ENCODE measurements at regions not wholly inside any gene's neighbourhood (a gene's known extent, or its start where the extent isn't known, plus 50 kb on each side); places are given as distances from the start of the nearest gene placed in this dataset.
"Not testable (repeated sequence)": the region's sequence is repeated elsewhere in the genome, so short reads cannot be mapped to it uniquely, and the experiment has no call there.

DNA sequence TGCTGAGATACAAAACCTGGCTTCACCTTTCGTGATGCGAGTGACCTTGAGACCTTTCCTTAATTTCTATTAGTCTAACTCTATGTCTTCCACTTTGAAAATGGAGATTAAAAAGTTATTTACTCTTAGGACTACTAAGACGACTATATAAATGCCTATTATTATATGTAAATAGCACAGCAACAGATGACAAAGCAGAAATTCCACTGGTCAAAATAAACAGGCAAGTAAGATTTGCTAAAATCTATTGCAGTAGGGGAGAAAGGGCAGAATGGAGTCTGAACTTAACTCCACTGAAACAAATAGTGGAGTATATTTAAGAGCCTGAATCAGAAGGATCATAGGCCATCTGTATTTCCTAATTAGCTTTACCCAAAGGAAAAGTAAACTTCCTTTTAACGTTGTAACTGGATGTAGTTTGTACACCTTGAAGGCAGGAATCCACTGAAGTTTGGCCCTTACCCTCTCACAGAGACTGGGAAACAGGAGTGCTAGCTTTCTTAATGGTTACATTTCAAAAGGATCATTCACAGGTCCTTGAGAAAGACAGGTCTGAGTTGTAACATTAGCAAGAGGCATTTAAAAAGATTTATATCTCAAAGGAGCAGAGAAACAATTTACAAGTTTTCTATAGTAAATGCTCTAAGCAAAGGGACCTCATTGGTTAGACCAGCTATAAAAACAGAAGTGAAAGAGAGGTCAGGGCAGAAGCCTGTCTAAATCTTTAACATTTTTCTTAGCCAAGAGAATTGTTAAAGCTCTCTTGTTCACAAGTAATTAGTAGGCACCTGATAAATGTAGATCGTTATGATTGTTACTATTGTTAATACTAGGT, 332.5 kb downstream of the ZWINT start:
- ChIA-PET CTCF (no interaction called here), POLR2A (no interaction called here)
- H3K4me1 Mint-ChIP-seq = no peaks in the 10 kb centered on the region
- intact Hi-C loops (cut with DNase I, micrococcal nuclease) = no loop called here
- no peak overlapping the region for H3K27ac Mint-ChIP-seq
- H3K27me3 Mint-ChIP-seq = no peaks in the 10 kb centered on the region
- no peaks in the 10 kb centered on the region for H3K36me3 Mint-ChIP-seq (ENCODE audit: low read depth)
- peaks cover 4% of the 10 kb centered on the region for H3K9me3 Mint-ChIP-seq (ENCODE audit: low read depth)
- no peak for DNase-seq
- no peak for ATAC-seq
- no peak overlapping the region for H3K4me3 Mint-ChIP-seq

DNA sequence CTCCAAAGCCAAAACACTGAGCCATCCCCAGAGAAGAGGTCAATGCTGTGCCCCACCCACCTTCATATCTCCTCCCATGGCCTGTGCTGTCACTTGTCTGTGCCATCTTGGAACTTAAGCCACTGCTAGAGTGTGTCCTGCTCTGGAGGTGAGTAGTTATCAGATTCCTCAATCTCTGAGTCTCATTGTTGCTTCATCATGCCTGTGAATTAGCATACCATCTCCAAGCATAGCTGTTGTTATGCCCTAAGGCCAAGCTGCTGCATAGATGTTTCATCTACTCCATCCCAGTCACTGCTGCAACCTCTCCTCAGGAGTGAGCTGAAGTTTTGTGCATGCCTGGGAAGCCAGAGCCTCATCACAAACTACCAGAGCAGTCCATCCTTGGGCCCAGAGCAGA, 349.0 kb downstream of the ZWINT start:
- H3K9me3 Mint-ChIP-seq (ENCODE audit: low read depth) = no peaks in the 10 kb centered on the region
- no peaks in the 10 kb centered on the region for H3K27me3 Mint-ChIP-seq
- H3K4me1 Mint-ChIP-seq = no peaks in the 10 kb centered on the region
- no peaks in the 10 kb centered on the region for H3K36me3 Mint-ChIP-seq (ENCODE audit: low read depth)
- no peak overlapping the region for H3K27ac Mint-ChIP-seq
- no peak overlapping the region for H3K4me3 Mint-ChIP-seq
- DNase-seq = no peak
- ChIA-PET CTCF (interaction anchor here (0.6 kb wide), 1 partner anchor 265 kb away, joined by 4 read pairs; no protein-coding TSS in a partner anchor), POLR2A (no interaction called here)
- intact Hi-C loops (cut with DNase I, micrococcal nuclease) = no loop called here
- no peak for ATAC-seq

DNA sequence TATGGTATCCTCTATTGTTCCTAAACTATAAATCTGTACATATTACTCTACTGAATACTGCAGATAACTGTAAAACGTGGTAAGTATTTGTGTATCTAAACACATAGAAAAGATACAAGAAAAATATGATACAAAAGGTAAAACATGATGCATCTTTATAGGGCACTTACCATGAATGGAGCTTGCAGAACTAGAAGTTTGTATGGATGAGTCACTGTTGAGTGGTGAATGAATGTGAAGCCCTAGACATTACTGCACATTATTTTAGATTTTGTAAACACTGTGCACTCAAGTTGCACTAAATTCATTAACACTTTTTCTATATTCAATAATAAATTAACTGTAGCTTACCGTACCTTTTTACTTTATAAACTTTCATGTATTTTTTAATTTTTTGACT, 357.5 kb downstream of the ZWINT start:
- ATAC-seq = no peak
- H3K4me1 Mint-ChIP-seq = no peaks in the 10 kb centered on the region
- ChIA-PET POLR2A (no interaction called here), CTCF (no interaction called here)
- no peaks in the 10 kb centered on the region for H3K27me3 Mint-ChIP-seq
- no peak for DNase-seq
- intact Hi-C loops (cut with DNase I, micrococcal nuclease) = no loop called here
- H3K27ac Mint-ChIP-seq = no peak overlapping the region
- no peak overlapping the region for H3K4me3 Mint-ChIP-seq
- peaks cover 5% of the 10 kb centered on the region for H3K9me3 Mint-ChIP-seq (ENCODE audit: low read depth)
- no peaks in the 10 kb centered on the region for H3K36me3 Mint-ChIP-seq (ENCODE audit: low read depth)

DNA sequence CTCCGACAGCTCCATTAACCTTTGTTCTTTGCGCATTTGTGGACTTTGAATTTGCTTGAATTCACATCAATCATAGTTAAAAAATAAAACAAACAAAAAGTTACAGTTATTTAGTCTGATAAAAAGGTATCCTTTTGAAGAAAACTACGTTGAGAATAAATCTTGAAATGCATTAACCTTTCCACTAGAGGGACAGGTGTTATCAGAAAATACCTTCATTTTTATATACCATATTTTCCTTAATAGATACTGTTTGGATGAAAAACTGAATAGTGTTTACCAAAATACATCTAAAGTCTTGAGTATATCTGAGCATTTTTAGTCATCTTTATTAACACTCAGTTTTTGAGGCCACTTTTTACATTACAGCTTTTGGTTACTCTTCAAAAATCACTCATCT, 371.9 kb downstream of the ZWINT start:
- Mint-ChIP-seq H3K4me3 (no peak overlapping the region), H3K4me1 (no peaks in the 10 kb centered on the region), H3K27ac (no peak overlapping the region), H3K36me3 (ENCODE audit: low read depth) (no peaks in the 10 kb centered on the region), H3K27me3 (no peaks in the 10 kb centered on the region), H3K9me3 (ENCODE audit: low read depth) (peaks cover 4% of the 10 kb centered on the region)
- DNase-seq = no peak
- POLR2A ChIA-PET = no interaction called here
- intact Hi-C loops (cut with DNase I, micrococcal nuclease) = no loop called here
- CTCF ChIA-PET = no interaction called here
- no peak for ATAC-seq

DNA sequence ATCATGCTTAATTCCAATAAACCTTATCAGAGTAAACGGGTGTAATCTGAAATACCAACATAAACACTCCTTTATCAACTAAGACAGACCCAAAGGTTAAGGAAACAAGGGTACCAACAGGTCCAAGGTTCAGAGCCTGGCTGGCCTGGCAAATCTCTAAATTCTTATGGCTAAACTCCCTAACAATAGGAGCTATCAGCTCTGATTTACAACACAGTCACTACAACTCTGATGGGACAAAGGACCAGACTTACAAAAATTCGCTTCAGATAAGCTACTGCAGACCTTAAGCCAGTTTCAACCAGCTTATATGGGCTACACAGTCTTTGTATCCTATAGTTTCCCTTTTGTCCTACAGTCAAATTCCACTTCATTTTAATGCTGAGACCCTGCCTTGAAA, 381.9 kb downstream of the ZWINT start:
- CTCF ChIA-PET = no interaction called here
- no peak for DNase-seq
- no peaks in the 10 kb centered on the region for H3K4me1 Mint-ChIP-seq
- no peak overlapping the region for H3K27ac Mint-ChIP-seq
- POLR2A ChIA-PET = no interaction called here
- no peak for ATAC-seq
- intact Hi-C loops (cut with DNase I, micrococcal nuclease) = no loop called here
- H3K27me3 Mint-ChIP-seq = no peaks in the 10 kb centered on the region
- no peaks in the 10 kb centered on the region for H3K36me3 Mint-ChIP-seq (ENCODE audit: low read depth)
- no peak overlapping the region for H3K4me3 Mint-ChIP-seq
- no peaks in the 10 kb centered on the region for H3K9me3 Mint-ChIP-seq (ENCODE audit: low read depth)

DNA sequence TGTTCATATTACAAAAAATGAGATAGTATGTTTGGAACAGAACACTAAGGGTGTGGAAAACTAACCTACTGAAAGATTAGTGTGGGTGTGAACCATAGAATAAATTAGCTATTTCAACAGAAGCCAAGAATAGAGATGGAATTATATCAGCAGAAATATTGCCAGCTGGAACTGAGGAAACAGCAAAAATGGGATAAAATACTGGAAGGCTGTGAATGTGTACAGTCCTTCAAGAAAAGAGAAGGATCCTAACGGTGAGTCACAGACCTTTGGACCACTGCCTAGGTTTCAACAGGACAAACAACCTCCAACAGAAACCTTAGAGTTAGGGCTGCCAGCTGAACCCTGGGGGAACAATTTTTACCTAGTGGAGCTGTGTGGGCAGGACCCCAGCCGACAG, 395.0 kb downstream of the ZWINT start:
- DNase-seq (no peak), ATAC-seq (no peak)
- intact Hi-C loops (cut with DNase I, micrococcal nuclease) = no loop called here
- Mint-ChIP-seq H3K9me3 (ENCODE audit: low read depth) (peaks cover 3% of the 10 kb centered on the region), H3K4me1 (no peaks in the 10 kb centered on the region), H3K4me3 (no peak overlapping the region), H3K27ac (no peak overlapping the region), H3K27me3 (no peaks in the 10 kb centered on the region), H3K36me3 (ENCODE audit: low read depth) (no peaks in the 10 kb centered on the region)
- ChIA-PET CTCF (no interaction called here), POLR2A (no interaction called here)

DNA sequence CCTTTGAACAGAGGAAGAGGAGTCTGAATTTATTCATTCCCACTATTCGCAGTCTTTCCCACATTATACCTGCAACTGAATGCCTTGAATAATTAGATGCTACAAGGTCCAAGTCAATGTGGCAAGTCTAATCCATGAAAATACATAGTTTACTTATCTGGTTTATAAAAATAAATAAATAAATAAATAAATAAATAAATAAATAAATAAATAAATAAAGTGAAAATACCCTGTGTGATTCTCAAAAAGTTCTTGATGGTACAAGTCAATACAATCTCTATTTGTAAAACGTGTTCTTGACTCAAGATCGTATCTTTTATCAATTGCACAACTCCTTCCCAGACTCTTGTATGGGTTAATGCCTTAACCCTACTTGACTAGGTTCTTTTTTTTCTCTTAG, 417.7 kb downstream of the ZWINT start:
- Mint-ChIP-seq H3K27me3 (no peaks in the 10 kb centered on the region), H3K9me3 (ENCODE audit: low read depth) (peaks cover 5% of the 10 kb centered on the region), H3K27ac (no peak overlapping the region), H3K36me3 (ENCODE audit: low read depth) (no peaks in the 10 kb centered on the region), H3K4me3 (no peak overlapping the region), H3K4me1 (no peaks in the 10 kb centered on the region)
- ChIA-PET CTCF (no interaction called here), POLR2A (no interaction called here)
- DNase-seq (no peak), ATAC-seq (no peak)
- intact Hi-C loops (cut with DNase I, micrococcal nuclease) = no loop called here

DNA sequence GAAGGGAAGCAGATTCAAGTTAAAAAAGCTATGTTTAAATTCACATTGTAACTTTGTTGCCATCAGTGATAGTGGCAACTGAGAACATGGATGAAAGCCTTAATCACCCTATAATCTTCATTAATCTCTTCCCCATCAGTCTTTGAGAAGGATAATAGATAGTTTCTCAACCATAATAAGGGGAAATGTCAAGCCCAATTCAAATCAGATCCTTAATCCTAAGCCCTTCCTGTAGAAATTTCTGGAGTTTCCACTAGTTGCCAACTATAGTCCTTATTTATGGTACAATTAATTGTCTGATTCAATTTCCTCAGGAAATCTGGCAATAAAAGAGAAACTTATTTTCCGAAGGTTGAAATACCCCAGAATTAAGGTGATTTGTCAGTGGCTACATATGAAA, 431.8 kb downstream of the ZWINT start:
- no peaks in the 10 kb centered on the region for H3K27me3 Mint-ChIP-seq
- peaks cover 7% of the 10 kb centered on the region for H3K9me3 Mint-ChIP-seq (ENCODE audit: low read depth)
- H3K4me1 Mint-ChIP-seq = no peaks in the 10 kb centered on the region
- H3K27ac Mint-ChIP-seq = no peak overlapping the region
- H3K36me3 Mint-ChIP-seq (ENCODE audit: low read depth) = no peaks in the 10 kb centered on the region
- no peak overlapping the region for H3K4me3 Mint-ChIP-seq
- DNase-seq (no peak), ATAC-seq (no peak)
- ChIA-PET CTCF (no interaction called here), POLR2A (no interaction called here)
- intact Hi-C loops (cut with DNase I, micrococcal nuclease) = no loop called here

DNA sequence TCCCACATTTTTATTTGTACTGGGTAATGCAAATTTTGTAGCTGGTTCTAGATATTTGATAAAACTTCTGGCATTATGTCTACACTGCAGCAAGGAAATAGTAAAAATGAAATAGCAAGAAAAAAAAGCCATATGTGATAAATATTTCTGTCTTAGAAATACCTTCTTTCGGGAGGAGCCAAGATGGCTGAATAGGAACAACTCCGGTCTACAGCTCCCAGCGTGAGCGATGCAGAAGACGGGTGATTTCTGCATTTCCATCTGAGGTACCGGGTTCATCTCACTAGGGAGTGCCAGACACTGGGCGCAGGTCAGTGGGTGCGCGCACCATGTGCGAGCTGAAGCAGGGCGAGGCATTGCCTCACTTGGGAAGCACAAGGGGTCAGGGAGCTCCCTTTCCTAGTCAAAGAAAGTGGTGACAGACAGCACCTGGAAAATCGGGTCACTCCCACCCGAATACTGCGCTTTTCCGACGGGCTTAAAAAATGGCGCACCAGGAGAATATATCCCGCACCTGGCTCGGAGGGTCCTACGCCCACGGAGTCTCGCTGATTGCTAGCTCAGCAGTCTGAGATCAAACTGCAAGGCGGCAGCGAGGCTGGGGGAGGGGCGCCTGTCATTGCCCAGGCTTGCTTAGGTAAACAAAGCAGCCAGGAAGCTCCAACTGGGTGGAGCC, 461.4 kb downstream of the ZWINT start:
- H3K36me3 Mint-ChIP-seq (ENCODE audit: low read depth); H3K9me3 Mint-ChIP-seq (ENCODE audit: low read depth); POLR2A ChIA-PET; H3K4me1 Mint-ChIP-seq; H3K4me3 Mint-ChIP-seq; H3K27me3 Mint-ChIP-seq; CTCF ChIA-PET; DNase-seq; H3K27ac Mint-ChIP-seq; intact Hi-C loops (cut with DNase I, micrococcal nuclease); ATAC-seq: not testable (repeated sequence)

DNA sequence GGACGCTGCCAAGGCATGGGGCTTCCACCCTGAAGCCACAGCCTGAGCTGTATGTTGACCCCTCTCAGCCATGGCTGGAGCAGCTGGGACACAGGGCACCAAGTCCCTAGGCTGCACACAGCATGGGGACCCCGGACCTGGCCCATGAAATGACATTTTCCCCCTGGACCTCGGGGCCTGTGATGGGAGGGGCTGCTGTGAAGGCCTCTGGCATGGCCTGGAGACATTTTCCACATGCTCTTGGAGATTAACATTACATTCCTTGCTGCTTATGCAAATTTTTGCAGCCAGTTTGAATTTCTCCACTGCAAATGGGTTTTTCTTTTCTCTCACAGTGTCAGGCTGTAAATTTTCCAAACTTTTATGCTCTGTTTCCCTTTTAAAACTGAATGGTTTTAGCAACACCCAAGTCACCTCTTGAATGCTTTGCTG, 463.6 kb downstream of the ZWINT start:
- POLR2A ChIA-PET = no interaction called here
- DNase-seq = no peak
- intact Hi-C loops (cut with DNase I, micrococcal nuclease) = no loop called here
- Mint-ChIP-seq H3K9me3 (ENCODE audit: low read depth) (peaks cover 8% of the 10 kb centered on the region), H3K27me3 (no peaks in the 10 kb centered on the region), H3K4me3 (no peak overlapping the region), H3K4me1 (no peaks in the 10 kb centered on the region), H3K36me3 (ENCODE audit: low read depth) (no peaks in the 10 kb centered on the region), H3K27ac (no peak overlapping the region)
- CTCF ChIA-PET = no interaction called here
- ATAC-seq = no peak

DNA sequence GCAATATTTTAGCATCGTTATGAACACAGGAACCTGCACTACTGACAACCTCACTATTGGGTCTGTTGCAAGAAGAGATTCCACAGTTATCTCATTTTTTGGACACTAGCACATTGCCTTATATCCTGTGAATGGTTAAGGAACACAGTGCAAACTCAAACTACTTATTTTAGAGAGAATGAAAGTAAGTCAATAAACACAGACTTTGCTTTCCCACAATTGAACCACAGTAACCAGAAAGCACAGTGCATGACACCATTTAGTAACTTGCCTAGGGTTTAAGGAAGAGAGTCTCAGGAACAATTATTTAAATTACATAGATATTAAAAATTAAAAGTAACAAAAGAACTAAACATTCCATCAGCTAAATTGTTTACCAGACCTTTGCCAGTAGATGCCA, 468.8 kb downstream of the ZWINT start:
- CTCF ChIA-PET = no interaction called here
- intact Hi-C loops (cut with DNase I, micrococcal nuclease) = no loop called here
- H3K36me3 Mint-ChIP-seq (ENCODE audit: low read depth) = no peaks in the 10 kb centered on the region

DNA sequence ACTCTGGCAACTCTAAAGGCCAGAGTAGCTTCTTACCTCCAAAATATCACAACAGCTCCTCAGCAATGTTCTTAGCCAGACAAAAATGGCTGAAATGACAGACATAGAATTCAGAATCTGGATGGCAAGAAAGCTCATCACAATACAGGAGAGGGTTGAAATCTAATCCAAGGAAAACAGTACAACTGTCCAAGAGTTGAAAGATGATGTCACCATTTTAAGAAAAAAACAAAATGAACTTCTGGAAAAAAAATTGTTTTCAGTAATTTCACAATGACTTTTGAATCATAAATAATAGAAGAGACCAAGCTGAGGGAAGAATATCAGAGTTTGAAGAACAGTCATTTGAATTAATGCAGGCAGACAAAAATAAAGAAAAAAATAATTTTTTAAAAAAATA, 479.5 kb downstream of the ZWINT start:
- ATAC-seq = no peak
- ChIA-PET CTCF (no interaction called here), POLR2A (no interaction called here)
- DNase-seq = no peak
- intact Hi-C loops (cut with DNase I, micrococcal nuclease) = no loop called here
- Mint-ChIP-seq H3K27ac (no peak overlapping the region), H3K27me3 (no peaks in the 10 kb centered on the region), H3K9me3 (ENCODE audit: low read depth) (peaks cover 11% of the 10 kb centered on the region), H3K36me3 (ENCODE audit: low read depth) (no peaks in the 10 kb centered on the region), H3K4me1 (no peaks in the 10 kb centered on the region), H3K4me3 (no peak overlapping the region)

More for the DNA sequence above, 468.8 kb downstream of the ZWINT start:
- H3K27me3 Mint-ChIP-seq = no peaks in the 10 kb centered on the region
- H3K9me3 Mint-ChIP-seq (ENCODE audit: low read depth) = peaks cover 3% of the 10 kb centered on the region
- no peak overlapping the region for H3K27ac Mint-ChIP-seq
- no peaks in the 10 kb centered on the region for H3K4me1 Mint-ChIP-seq
- ATAC-seq (no peak), DNase-seq (no peak)
- H3K4me3 Mint-ChIP-seq = no peak overlapping the region
- POLR2A ChIA-PET = no interaction called here
